ENCODE measurements at regions not wholly inside any gene's neighbourhood (a gene's known extent, or its start where the extent isn't known, plus 50 kb on each side); places are given as distances from the start of the nearest gene placed in this dataset.

DNA sequence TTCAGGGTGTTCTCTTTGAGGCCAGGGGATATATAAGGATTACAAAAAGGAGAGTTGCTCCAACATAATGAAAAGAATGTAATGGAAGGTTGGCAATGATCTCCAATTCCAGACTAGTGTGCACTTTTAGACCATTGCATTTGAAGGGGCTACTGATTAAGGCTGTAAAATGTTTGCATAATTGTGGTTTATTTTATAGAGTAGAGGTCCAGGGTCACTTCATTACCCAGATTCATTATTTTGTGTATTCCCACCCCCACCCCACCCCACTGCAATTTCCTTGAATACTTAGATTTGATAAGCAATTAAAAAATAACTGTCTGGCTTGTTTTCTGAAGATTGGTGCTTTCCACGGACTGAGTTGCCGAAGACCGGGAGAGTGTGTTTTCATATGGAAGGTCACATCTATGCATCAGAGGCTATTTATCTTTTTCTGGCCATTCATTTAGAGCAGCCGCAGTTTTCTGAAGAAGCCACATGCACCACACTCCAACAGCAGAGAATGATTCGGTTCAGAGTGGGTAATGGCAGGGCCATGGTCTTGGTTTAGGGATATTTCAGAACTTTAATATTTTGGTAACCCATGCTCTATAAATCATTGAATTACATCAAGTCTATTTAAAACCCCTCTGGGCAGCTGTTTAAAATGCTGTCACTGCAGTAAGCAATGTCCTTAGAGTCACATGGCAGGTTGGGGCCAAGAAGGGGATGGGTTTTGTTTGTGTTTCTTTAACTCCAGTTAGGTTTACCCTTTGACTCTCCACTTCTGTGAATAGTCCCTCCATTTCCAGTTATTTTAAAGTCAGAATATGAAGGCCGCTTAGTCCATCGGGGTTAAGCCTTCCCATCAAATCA lies 94.6 kb downstream of the TMEM30B start:
- TF ChIP-seq YY1 (IDR thresholded peaks at IDR 0.05; ENCODE audit: insufficient read depth, insufficient read length) (no peak), SUZ12 (IDR thresholded peaks at IDR 0.05; ENCODE audit: extremely low read depth, insufficient read depth, insufficient read length) (no peak)

Data from NT2/D1 (cell line).